H1 (cell line): ENCODE measurements at regions not wholly inside any gene's neighbourhood (a gene's known extent, or its start where the extent isn't known, plus 50 kb on each side); places are given as distances from the start of the nearest gene placed in this dataset.

ENCODE experiments used
- CTCF ChIA-PET: fragments of 300-600 bp; sonication (Branson Sonifier 250); formaldehyde crosslinking; loops from one replicate; lab custom pipeline; 2021; ENCODE audit not compliant: partially characterized antibody; lab: Charles Lee
- POLR2A ChIA-PET: fragments of 300-600 bp; sonication (Branson Sonifier 250); formaldehyde crosslinking; loops from one replicate; lab custom pipeline; 2021; ENCODE audit warnings: inconsistent platforms; ENCODE audit not compliant: partially characterized antibody; lab: Charles Lee
- DNase-seq, 2 experiments: peaks; one replicate each; pipeline versions ENCODE4 v3.0.0 to v3.0.0-alpha.2; 2010 to 2022; ENCODE audit warnings: low spot score in 2 of 2, low read depth in 1 of 2, mixed read lengths in 1 of 2
- FAIRE-seq: peaks from 2 replicates; lab custom pipeline; 2011; peaks lifted over from hg19 to GRCh38; lab: Jason Lieb, UNC
- H2AFZ ChIP-seq: 2 replicates; pipeline ENCODE4 v1.8.1; 2012; ENCODE audit warnings: low read length, inconsistent platforms
- H2AK5ac ChIP-seq: 2 replicates; pipeline ENCODE4 v1.6.1; 2013; ENCODE audit warnings: low read depth, low read length
- H2BK120ac ChIP-seq: replicated peaks from 2 replicates; pipeline ENCODE3; 2013; ENCODE audit warnings: low read depth, low read length, inconsistent platforms
- H2BK12ac ChIP-seq: 2 replicates; pipeline ENCODE4 v1.6.1; 2013; ENCODE audit warnings: low read depth, low read length
- H2BK15ac ChIP-seq: 2 replicates; pipeline ENCODE4 v1.6.1; 2013; ENCODE audit warnings: low read length
- H2BK20ac ChIP-seq: 2 replicates; pipeline ENCODE4 v1.6.1; 2013; ENCODE audit warnings: low read length
- H2BK5ac ChIP-seq: 2 replicates; pipeline ENCODE4 v1.6.1; 2013; ENCODE audit warnings: low read depth, low read length
- H3K14ac ChIP-seq: 2 replicates; pipeline ENCODE4 v1.6.1; 2013; ENCODE audit warnings: inconsistent platforms; ENCODE audit not compliant: insufficient read length
- H3K18ac ChIP-seq: 2 replicates; pipeline ENCODE4 v1.6.1; 2013; ENCODE audit warnings: low read length; ENCODE audit errors: extremely low read depth
- H3K23ac ChIP-seq: 2 replicates; pipeline ENCODE4 v1.6.1; 2013; ENCODE audit warnings: inconsistent platforms; ENCODE audit not compliant: insufficient read length
- H3K23me2 ChIP-seq: 2 replicates; pipeline ENCODE4 v1.6.1; 2013; ENCODE audit warnings: low read depth, low read length
- H3K27ac ChIP-seq: 2 replicates; pipeline ENCODE4 v1.6.1; 2011; ENCODE audit warnings: low read depth, low read length, inconsistent platforms
- H3K27me3 ChIP-seq, 4 experiments: replicated peaks in 1 of 4; 1 replicate in 1 of 4; 2 replicates in 3 of 4; pipeline versions ENCODE4 v1.6.1 to v1.8.1; 2011 to 2013; ENCODE audit warnings: low read length in 3 of 4, mild to moderate bottlenecking in 3 of 4, inconsistent platforms in 2 of 4, mixed read lengths in 2 of 4, moderate library complexity in 1 of 4; ENCODE audit not compliant: control insufficient read depth in 3 of 4, insufficient read depth in 3 of 4; ENCODE audit errors: extremely low read depth in 1 of 4
- H3K36me3 ChIP-seq, 4 experiments: 2 replicates each; pipeline versions ENCODE4 v1.6.1 to v1.8.1; 2011 to 2013; ENCODE audit warnings: mild to moderate bottlenecking in 4 of 4, low read length in 3 of 4, moderate library complexity in 2 of 4, control low read depth in 1 of 4, inconsistent platforms in 1 of 4; ENCODE audit not compliant: insufficient read depth in 4 of 4, control insufficient read depth in 2 of 4
- H3K4ac ChIP-seq: replicated peaks from 2 replicates; pipeline ENCODE3; 2013; ENCODE audit warnings: low read length, low read depth, mixed read lengths, inconsistent platforms; ENCODE audit not compliant: insufficient read length
- H3K4me1 ChIP-seq, 4 experiments: replicated peaks in 1 of 4; 1 replicate in 1 of 4; 2 replicates in 3 of 4; pipeline versions ENCODE4 v1.6.1 to v1.8.1; 2011 to 2013; ENCODE audit warnings: low read length in 3 of 4, inconsistent platforms in 2 of 4, mixed read lengths in 1 of 4; ENCODE audit not compliant: insufficient read depth in 4 of 4, control insufficient read depth in 3 of 4
- H3K4me2 ChIP-seq, 2 experiments: 2 replicates each; pipeline versions ENCODE4 v1.6.1 to v1.8.1; 2011 to 2013; ENCODE audit warnings: low read depth in 2 of 2, low read length in 2 of 2, control low read depth in 1 of 2, inconsistent platforms in 1 of 2, mild to moderate bottlenecking in 1 of 2; ENCODE audit not compliant: insufficient read depth in 1 of 2
- H3K4me3 ChIP-seq, 4 experiments: fragments of 200-600, 300-600 bp in 1 of 4; sonication (generic), shearing (Covaris generic), sonication (Bioruptor Twin) in 1 of 4; 2 replicates each; pipeline versions ENCODE4 v1.5.1 to v1.8.1; 2011 to 2016; ENCODE audit warnings: low read length in 4 of 4, low read depth in 3 of 4, control low read depth in 2 of 4, inconsistent platforms in 2 of 4, mild to moderate bottlenecking in 2 of 4, mixed read lengths in 1 of 4, moderate library complexity in 1 of 4; ENCODE audit not compliant: insufficient read depth in 2 of 4; ENCODE audit errors: extremely low read depth in 1 of 4
- H3K56ac ChIP-seq: replicated peaks from 2 replicates; pipeline ENCODE3; 2013; ENCODE audit warnings: low read depth, mild to moderate bottlenecking, mixed read lengths, low read length, inconsistent platforms; ENCODE audit not compliant: insufficient read length
- H3K79me1 ChIP-seq: 2 replicates; pipeline ENCODE4 v1.6.1; 2013; ENCODE audit warnings: low read depth, low read length, control low read depth
- H3K79me2 ChIP-seq, 2 experiments: 2 replicates each; pipeline versions ENCODE4 v1.6.1 to v1.8.1; 2012 to 2013; ENCODE audit warnings: low read length in 2 of 2, mild to moderate bottlenecking in 2 of 2, inconsistent platforms in 1 of 2; ENCODE audit not compliant: insufficient read depth in 2 of 2, control insufficient read depth in 1 of 2
- H3K9ac ChIP-seq, 4 experiments: replicated peaks in 1 of 4; 1 replicate in 1 of 4; 2 replicates in 3 of 4; pipeline versions ENCODE4 v1.6.1 to v1.8.1; 2011 to 2013; ENCODE audit warnings: low read depth in 3 of 4, low read length in 3 of 4, control low read depth in 2 of 4, mild to moderate bottlenecking in 2 of 4, moderate library complexity in 2 of 4, inconsistent platforms in 1 of 4; ENCODE audit errors: extremely low read depth in 1 of 4
- H3K9me3 ChIP-seq, 2 experiments: 2 replicates each; pipeline versions ENCODE4 v1.6.1 to v1.8.1; 2012 to 2013; ENCODE audit warnings: mild to moderate bottlenecking in 2 of 2, moderate library complexity in 2 of 2, control low read depth in 1 of 2, inconsistent platforms in 1 of 2, low read depth in 1 of 2, low read length in 1 of 2, mixed read lengths in 1 of 2; ENCODE audit not compliant: insufficient read depth in 2 of 2
- H4K20me1 ChIP-seq, 2 experiments: replicated peaks in 1 of 2; 2 replicates each; pipeline versions ENCODE3 to v1.8.1; 2011 to 2013; ENCODE audit warnings: inconsistent platforms in 2 of 2, low read length in 2 of 2, mild to moderate bottlenecking in 1 of 2; ENCODE audit not compliant: insufficient read depth in 2 of 2, control insufficient read depth in 1 of 2
- H4K5ac ChIP-seq: 2 replicates; pipeline ENCODE4 v1.6.1; 2013; ENCODE audit warnings: low read length, low read depth, mixed read lengths, inconsistent platforms; ENCODE audit not compliant: insufficient read length
- H4K8ac ChIP-seq: 2 replicates; pipeline ENCODE4 v1.8.0; 2013; ENCODE audit warnings: mild to moderate bottlenecking, moderate library complexity, low read length, inconsistent platforms; ENCODE audit not compliant: insufficient read depth; ENCODE audit errors: extremely low read depth
- H4K91ac ChIP-seq: replicated peaks from 2 replicates; pipeline ENCODE3; 2013; ENCODE audit warnings: low read length, mixed read lengths, inconsistent platforms; ENCODE audit not compliant: insufficient read length
- GTF2F1 ChIP-seq: IDR thresholded peaks from 2 replicates; pipeline ENCODE4 v1.6.1; 2012; ENCODE audit warnings: low read depth, low read length, improper control_type of control experiment, borderline replicate concordance
- JUN ChIP-seq: IDR thresholded peaks from 2 replicates; pipeline ENCODE4 v1.6.1; 2011; ENCODE audit warnings: low read depth, mild to moderate bottlenecking, improper control_type of control experiment, low read length
- NANOG ChIP-seq: IDR thresholded peaks from 2 replicates; pipeline ENCODE4 v1.6.1; 2011; ENCODE audit warnings: low read length, low read depth, mild to moderate bottlenecking, inconsistent platforms; ENCODE audit not compliant: insufficient read depth, poor library complexity, severe bottlenecking
- POLR2A ChIP-seq, 2 experiments: IDR thresholded peaks; 1 replicate in 1 of 2; 2 replicates in 1 of 2; pipeline ENCODE4 v1.6.1; 2011; ENCODE audit warnings: low read depth in 2 of 2, low read length in 2 of 2, mild to moderate bottlenecking in 2 of 2; ENCODE audit errors: control extremely low read depth in 1 of 2
- RAD21 ChIP-seq, 2 experiments: IDR thresholded peaks in 1 of 2; conservative IDR thresholded peaks in 1 of 2; 2 replicates each; pipeline ENCODE4 v1.6.1; 2011; ENCODE audit warnings: low read depth in 2 of 2, low read length in 2 of 2, improper control_type of control experiment in 1 of 2, inconsistent platforms in 1 of 2, mild to moderate bottlenecking in 1 of 2, moderate library complexity in 1 of 2
- RNF2 ChIP-seq: fragments of 200-900, 300-1000 bp; sonication (generic); IDR thresholded peaks from 2 replicates; pipeline ENCODE4 v1.7.1; 2016; ENCODE audit warnings: borderline replicate concordance, low read depth, mild to moderate bottlenecking, antibody characterized with exemption, low read length; ENCODE audit not compliant: poor library complexity, severe bottlenecking; ENCODE audit errors: missing control alignments
- SAP30 ChIP-seq: fragments of 300-600 bp; sonication (generic); IDR thresholded peaks from 2 replicates; pipeline ENCODE4 v1.7.1; 2012; ENCODE audit warnings: low read length, moderate library complexity, mild to moderate bottlenecking, inconsistent platforms; ENCODE audit not compliant: insufficient read depth, insufficient replicate concordance
- SIX5 ChIP-seq: IDR thresholded peaks from 2 replicates; pipeline ENCODE4 v1.6.1; 2011; ENCODE audit warnings: mild to moderate bottlenecking, low read depth, low read length
- SP2 ChIP-seq: IDR thresholded peaks from 2 replicates; pipeline ENCODE4 v1.6.1; 2012; ENCODE audit warnings: mild to moderate bottlenecking, low read length, inconsistent platforms
- SRF ChIP-seq: IDR thresholded peaks from 2 replicates; pipeline ENCODE4 v1.6.1; 2011; ENCODE audit warnings: mild to moderate bottlenecking, low read depth, low read length, moderate library complexity
- WGBS, 2 experiments: shearing (Covaris generic) in 1 of 2; methylation state at CpG; one replicate each; pipeline versions ENCODE4 v1.1.6 to v1.1.7; 2013 to 2015; ENCODE audit warnings: low lambda C conversion rate in 2 of 2, mixed read lengths in 2 of 2, inconsistent platforms in 1 of 2, low coverage in 1 of 2, missing lambda C conversion rate in 1 of 2; ENCODE audit not compliant: insufficient replicate concordance in 2 of 2, insufficient coverage in 1 of 2, insufficient read length in 1 of 2; ENCODE audit errors: extremely low coverage in 1 of 2, missing lambda C conversion rate in 1 of 2; 5-methylcytosine and 5-hydroxymethylcytosine counted together

DNA sequence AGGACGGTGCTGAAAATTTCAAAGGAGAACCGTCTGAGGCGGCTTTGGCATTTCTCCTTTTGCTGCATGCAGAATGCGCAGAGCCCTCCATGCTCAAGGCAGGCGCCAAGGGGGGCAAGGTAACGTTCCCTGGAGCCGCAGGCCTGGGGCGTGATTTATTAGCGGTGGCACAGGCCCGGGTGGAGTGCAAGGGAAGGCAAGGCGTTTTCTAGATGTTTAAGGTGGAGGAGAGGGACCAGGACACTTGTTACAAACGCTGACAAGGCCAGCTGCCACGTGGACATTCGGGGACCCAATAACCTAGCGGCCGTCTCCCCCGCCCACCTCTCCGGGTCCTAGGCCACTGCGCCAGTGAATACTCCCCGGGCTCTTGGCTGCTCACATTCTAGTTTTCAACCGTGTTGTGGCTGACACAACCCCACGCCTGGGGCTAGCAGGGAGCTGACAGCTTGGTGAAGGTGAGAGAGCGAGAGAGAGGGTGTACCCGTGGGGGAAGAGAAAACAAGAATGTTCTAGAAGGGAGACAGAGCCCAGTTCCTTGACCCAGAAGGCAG lies 250.1 kb downstream of the C16orf95 start:
- Histone ChIP-seq H3K9ac (no peak overlapping the region), H3K23me2 (no peaks in the 10 kb centered on the region), H3K27me3 (no peaks in the 10 kb centered on the region), H2AK5ac (no peak overlapping the region), H3K18ac (no peak overlapping the region), H2BK5ac (no peak overlapping the region), H3K56ac (no peak overlapping the region), H3K36me3 (no peaks in the 10 kb centered on the region), H2BK15ac (no peak overlapping the region; the same call in 1 of the 2 replicates), H2BK120ac (no peak overlapping the region), H3K4me3 (no peak overlapping the region), H4K91ac (no peak overlapping the region), H3K79me1 (no peaks in the 10 kb centered on the region), H3K79me2 (no peaks in the 10 kb centered on the region), H3K4ac (no peak overlapping the region), H3K14ac (no peak overlapping the region), H4K8ac (no peak overlapping the region), H3K23ac (no peak overlapping the region), H2AFZ (no peak overlapping the region), H3K4me1 (peaks cover 0 to 2% (median 0%) of the 10 kb centered on the region in 4 experiments; a peak in 2 of 7 replicates), H3K9me3 (no peaks in the 10 kb centered on the region), H2BK20ac (no peak overlapping the region), H2BK12ac (no peak overlapping the region), H3K4me2 (no peak overlapping the region), H3K27ac (no peak overlapping the region), H4K20me1 (no peaks in the 10 kb centered on the region), H4K5ac (no peak overlapping the region)
- TF ChIP-seq SP2 (no peak), RAD21 (IDR thresholded peaks at IDR 0.05 in 1 of 2, conservative IDR thresholded peaks at IDR 0.05 in 1 of 2; ENCODE audit: low read depth in 2 of 2, low read length in 2 of 2) (no peak), RNF2 (no peak), SIX5 (no peak), POLR2A (IDR thresholded peaks at IDR 0.05; ENCODE audit: control extremely low read depth in 1 of 2, low read depth in 2 of 2, low read length in 2 of 2) (no peak), SRF (no peak), JUN (no peak), SAP30 (no peak), NANOG (no peak), GTF2F1 (no peak)
- POLR2A ChIA-PET = no interaction called here
- CTCF ChIA-PET = interaction anchor here (1.2 to 3.6 kb wide), 3 partner anchors 11 to 63 kb away, joined by 3 to 18 read pairs (median 4); no protein-coding TSS in a partner anchor
- WGBS, 2 experiments = 91% methylated on average over 24 of the region's 24 CpGs; no CpG with 5 or more reads in 1 of the 2 experiments
- FAIRE-seq (no peak), DNase-seq (no peak)
